ENCODE measurements at regions not wholly inside any gene's neighbourhood (a gene's known extent, or its start where the extent isn't known, plus 50 kb on each side); places are given as distances from the start of the nearest gene placed in this dataset.
"Not testable (repeated sequence)": the region's sequence is repeated elsewhere in the genome, so short reads cannot be mapped to it uniquely, and the experiment has no call there.

DNA sequence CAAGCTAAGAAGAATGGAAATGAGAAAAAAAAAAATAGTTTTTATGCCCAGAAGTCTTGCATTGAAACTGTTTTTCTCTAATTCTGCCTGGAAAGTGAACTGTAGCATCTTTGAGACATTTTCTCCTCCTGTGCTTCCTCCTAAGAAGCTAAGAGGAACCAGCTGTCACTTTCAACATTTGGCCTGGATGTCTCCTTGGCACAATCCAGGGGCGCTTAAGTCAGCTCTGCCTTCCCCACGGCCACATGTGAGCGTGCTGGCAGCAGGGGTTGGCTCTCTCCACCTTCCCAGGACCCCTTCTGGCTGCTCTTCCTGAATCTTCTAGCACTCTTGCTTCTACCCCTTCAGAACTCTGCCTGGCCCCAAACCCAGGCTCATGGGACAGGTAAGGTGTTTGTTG lies 289.6 kb upstream of the ADARB2 start:
- TF ChIP-seq, protein P1, sequence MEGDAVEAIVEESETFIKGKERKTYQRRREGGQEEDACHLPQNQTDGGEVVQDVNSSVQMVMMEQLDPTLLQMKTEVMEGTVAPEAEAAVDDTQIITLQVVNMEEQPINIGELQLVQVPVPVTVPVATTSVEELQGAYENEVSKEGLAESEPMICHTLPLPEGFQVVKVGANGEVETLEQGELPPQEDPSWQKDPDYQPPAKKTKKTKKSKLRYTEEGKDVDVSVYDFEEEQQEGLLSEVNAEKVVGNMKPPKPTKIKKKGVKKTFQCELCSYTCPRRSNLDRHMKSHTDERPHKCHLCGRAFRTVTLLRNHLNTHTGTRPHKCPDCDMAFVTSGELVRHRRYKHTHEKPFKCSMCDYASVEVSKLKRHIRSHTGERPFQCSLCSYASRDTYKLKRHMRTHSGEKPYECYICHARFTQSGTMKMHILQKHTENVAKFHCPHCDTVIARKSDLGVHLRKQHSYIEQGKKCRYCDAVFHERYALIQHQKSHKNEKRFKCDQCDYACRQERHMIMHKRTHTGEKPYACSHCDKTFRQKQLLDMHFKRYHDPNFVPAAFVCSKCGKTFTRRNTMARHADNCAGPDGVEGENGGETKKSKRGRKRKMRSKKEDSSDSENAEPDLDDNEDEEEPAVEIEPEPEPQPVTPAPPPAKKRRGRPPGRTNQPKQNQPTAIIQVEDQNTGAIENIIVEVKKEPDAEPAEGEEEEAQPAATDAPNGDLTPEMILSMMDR (IDR thresholded peaks at IDR 0.05; ENCODE audit: extremely low read depth, insufficient read depth, missing control alignments), result no peak
- in situ Hi-C loops (cut with MboI; ENCODE audit: low pct_unique_long_range_greater_than_20kb, low sequenced_read_pairs, unreplicated experiment), result no loop called here
- DNase-seq (ENCODE audit: low spot score), result no peak

DNA sequence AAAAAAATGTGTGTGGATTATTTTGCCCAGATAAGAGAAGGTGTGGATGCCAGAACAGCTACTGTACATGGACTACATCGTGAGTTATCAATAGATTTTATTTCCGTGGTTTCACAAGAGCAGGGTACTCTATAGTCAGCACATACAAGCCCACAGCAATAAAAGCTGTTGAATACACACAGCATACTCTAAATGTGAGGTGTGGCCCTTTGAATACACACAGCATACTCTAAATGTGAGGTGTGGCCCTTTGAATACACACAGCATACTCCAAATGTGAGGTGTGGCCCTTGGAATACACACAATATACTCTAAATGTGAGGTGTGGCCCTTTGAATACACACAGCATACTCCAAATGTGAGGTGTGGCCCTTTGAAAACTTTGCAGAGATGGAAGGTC lies 287.4 kb upstream of the ADARB2 start:
- DNase-seq (ENCODE audit: low spot score); in situ Hi-C loops (cut with MboI; ENCODE audit: low pct_unique_long_range_greater_than_20kb, low sequenced_read_pairs, unreplicated experiment): not testable (repeated sequence)

DNA sequence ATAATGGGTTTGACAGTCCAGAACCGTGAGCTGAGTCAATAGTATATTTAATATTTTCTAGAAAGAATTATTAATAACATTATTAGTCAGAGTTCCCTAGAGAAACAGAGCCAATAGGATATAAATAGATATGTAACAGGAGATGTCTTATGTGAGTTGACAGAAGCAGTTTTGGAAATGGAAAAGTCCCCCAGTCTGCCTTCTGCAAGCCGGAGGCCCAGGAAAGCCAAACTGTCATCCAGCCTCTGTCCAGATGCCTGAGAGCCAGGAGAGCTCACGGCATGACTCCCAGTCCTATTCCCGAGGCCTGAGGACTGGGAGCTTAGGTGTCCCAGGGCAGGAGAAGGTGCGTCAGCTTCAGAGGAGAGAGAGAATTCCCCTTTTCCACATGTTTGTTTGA lies 286.4 kb upstream of the ADARB2 start:
- in situ Hi-C loops (cut with MboI; ENCODE audit: low pct_unique_long_range_greater_than_20kb, low sequenced_read_pairs, unreplicated experiment), result no loop called here
- TF ChIP-seq, protein P1 (IDR thresholded peaks at IDR 0.05; ENCODE audit: extremely low read depth, insufficient read depth, missing control alignments), result no peak
- no peak for DNase-seq (ENCODE audit: low spot score)

DNA sequence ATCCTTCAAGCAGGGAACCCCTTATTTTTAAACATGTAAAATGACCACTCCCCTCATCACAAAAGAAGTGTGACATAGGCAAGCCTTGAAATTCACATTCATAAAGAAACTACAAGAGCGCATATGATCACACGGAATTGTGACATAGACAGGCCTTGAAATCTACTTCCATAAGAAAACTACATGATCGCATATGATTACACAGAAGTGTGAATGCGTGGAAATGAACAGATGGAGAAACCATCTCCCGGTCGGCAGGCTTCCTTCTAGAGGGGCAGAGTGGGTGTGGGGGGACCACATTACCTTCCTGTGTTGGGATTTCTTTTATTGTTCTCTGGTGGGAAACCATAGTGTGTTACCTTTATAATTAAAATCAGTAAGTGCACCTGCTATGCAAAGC lies 285.1 kb upstream of the ADARB2 start:
- TF ChIP-seq, protein P1 (IDR thresholded peaks at IDR 0.05; ENCODE audit: extremely low read depth, insufficient read depth, missing control alignments), result no peak
- no peak for DNase-seq (ENCODE audit: low spot score)
- in situ Hi-C loops (cut with MboI; ENCODE audit: low pct_unique_long_range_greater_than_20kb, low sequenced_read_pairs, unreplicated experiment), result no loop called here

DNA sequence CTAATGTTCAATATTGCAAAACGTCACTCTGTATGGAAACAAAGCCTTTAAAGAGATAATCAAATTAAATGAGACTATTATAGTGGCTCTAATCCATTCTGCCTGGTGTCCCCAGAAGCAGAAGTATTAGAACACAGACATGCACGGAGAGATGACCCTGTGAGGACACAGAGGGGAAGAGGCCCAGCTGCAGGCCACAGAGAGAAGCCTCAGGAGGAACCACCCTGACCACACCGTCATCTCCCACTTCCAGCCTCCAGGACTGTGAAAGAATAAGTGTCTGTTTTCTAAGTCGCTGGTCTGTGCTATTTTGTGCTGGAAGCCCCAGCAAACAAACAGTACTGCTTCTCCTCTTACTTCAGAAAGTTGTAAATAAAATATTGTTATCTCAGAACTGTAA lies 283.5 kb upstream of the ADARB2 start:
- in situ Hi-C loops (cut with MboI; ENCODE audit: low pct_unique_long_range_greater_than_20kb, low sequenced_read_pairs, unreplicated experiment), result no loop called here
- DNase-seq (ENCODE audit: low spot score), result no peak
- TF ChIP-seq, protein P1 (IDR thresholded peaks at IDR 0.05; ENCODE audit: extremely low read depth, insufficient read depth, missing control alignments), result no peak

DNA sequence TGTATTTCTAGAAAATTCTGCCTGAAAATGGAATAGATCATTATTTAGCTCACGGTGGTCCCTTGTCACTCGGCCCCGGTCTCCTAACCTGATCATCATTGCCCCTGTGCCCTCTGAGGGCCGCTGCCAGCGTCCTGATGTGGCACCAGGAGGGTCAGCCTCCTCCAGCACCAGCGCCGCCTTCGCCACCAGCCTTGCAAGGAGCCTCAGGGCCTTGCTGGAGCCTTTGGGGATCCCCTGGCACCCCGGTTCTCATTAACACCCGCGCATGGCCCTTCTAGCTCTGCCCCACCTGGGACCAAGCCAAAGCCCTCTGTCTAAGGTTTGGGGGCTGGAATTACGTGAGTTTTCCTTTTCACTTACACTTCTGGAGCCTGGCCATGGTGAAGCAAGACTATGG lies 282.5 kb upstream of the ADARB2 start:
- no peak for DNase-seq (ENCODE audit: low spot score)
- in situ Hi-C loops (cut with MboI; ENCODE audit: low pct_unique_long_range_greater_than_20kb, low sequenced_read_pairs, unreplicated experiment), result no loop called here
- TF ChIP-seq, protein P1 (IDR thresholded peaks at IDR 0.05; ENCODE audit: extremely low read depth, insufficient read depth, missing control alignments), result no peak

DNA sequence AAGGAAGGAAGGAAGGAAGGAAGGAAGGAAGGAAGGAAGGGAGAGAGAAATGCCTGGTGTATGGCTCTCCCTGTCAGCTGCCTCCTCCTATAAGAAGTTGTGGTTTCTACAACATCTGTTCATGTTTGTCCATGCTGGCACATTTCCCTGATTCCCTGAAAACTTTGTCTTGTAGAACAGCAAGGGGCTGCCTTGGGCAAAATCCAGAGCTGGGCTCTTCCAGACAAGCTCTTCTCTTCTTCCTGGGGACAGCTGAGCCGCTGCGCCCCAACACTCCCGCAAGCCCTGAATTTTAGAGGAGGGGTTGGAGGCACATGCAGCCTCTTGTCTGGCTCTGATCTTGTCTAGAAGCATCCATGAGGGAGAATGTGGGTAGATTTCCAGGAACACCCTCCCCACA lies 282.0 kb upstream of the ADARB2 start:
- no peak for DNase-seq (ENCODE audit: low spot score)
- TF ChIP-seq, protein P1 (IDR thresholded peaks at IDR 0.05; ENCODE audit: extremely low read depth, insufficient read depth, missing control alignments), result no peak
- in situ Hi-C loops (cut with MboI; ENCODE audit: low pct_unique_long_range_greater_than_20kb, low sequenced_read_pairs, unreplicated experiment), result no loop called here

Measured in GM13977 (cell line).